ENCODE measurements at regions not wholly inside any gene's neighbourhood (a gene's known extent, or its start where the extent isn't known, plus 50 kb on each side); places are given as distances from the start of the nearest gene placed in this dataset.

DNA sequence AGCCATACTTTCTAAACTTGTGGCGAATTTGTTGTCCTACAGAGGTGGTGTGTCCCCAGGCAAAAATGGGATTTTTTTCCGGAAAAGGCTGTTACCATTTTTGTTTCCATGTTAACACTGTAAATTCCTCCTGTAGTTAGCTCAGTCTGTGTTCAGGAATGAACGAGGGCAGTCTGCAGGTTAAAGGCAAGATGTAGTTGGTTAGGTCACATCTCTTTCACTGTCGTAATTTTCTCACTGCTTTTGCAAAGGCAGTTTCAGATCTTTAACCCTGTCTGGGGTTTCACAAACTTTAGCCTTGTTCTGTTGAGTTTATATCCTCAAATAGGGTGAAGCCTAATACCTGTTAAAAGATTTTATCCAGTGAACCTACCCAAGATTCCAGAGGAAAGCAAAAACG lies 50.5 kb upstream of the PUDP start:
- TF ChIP-seq, protein P1, sequence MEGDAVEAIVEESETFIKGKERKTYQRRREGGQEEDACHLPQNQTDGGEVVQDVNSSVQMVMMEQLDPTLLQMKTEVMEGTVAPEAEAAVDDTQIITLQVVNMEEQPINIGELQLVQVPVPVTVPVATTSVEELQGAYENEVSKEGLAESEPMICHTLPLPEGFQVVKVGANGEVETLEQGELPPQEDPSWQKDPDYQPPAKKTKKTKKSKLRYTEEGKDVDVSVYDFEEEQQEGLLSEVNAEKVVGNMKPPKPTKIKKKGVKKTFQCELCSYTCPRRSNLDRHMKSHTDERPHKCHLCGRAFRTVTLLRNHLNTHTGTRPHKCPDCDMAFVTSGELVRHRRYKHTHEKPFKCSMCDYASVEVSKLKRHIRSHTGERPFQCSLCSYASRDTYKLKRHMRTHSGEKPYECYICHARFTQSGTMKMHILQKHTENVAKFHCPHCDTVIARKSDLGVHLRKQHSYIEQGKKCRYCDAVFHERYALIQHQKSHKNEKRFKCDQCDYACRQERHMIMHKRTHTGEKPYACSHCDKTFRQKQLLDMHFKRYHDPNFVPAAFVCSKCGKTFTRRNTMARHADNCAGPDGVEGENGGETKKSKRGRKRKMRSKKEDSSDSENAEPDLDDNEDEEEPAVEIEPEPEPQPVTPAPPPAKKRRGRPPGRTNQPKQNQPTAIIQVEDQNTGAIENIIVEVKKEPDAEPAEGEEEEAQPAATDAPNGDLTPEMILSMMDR (IDR thresholded peaks at IDR 0.05): no peak
- TF ChIP-seq EZH2 (IDR thresholded peaks at IDR 0.05; ENCODE audit: borderline replicate concordance, insufficient read depth, low read depth, low read length, poor library complexity, severe bottlenecking): no peak

All from B cell (primary cell).